HCT116 (cell line): ENCODE measurements at regions not wholly inside any gene's neighbourhood (a gene's known extent, or its start where the extent isn't known, plus 50 kb on each side); places are given as distances from the start of the nearest gene placed in this dataset.

ENCODE experiments used
- ATAC-seq: fragments of 200-7000 bp; cut with Tn5 transposase; 2 replicates; pipeline ENCODE4 v1.9.1; 2020; ENCODE audit warnings: mild to moderate bottlenecking, moderate library complexity
- BruUV-seq: library from RNA; stranded (reverse); fragments of 400-500 nt; replicated peaks from 2 replicates; lab custom pipeline; 2021; lab: Mats Ljungman, UMichigan
- CTCF ChIA-PET: fragments of 300-600 bp; sonication (Branson Sonifier 250); formaldehyde crosslinking; loops from one replicate; lab custom pipeline; 2021; ENCODE audit warnings: antibody characterized with exemption; lab: Charles Lee
- POLR2A ChIA-PET: fragments of 300-600, 350-600 bp; sonication (Branson Sonifier 250); formaldehyde crosslinking; loops from one replicate; lab custom pipeline; 2021; ENCODE audit warnings: antibody characterized with exemption; lab: Charles Lee
- RAD21 ChIA-PET, 2 experiments: fragments of 300-600 bp; sonication (Branson Sonifier 250); formaldehyde crosslinking; loops; one replicate each; lab custom pipeline; 2023; ENCODE audit warnings: low total read pairs in 2 of 2; ENCODE audit not compliant: uncharacterized antibody in 2 of 2, unreplicated experiment in 2 of 2, low non-redundant PET in 1 of 2; lab: Charles Lee
- DNase-seq: peaks from one replicate; pipeline ENCODE4 v3.0.0-alpha.2; 2010; ENCODE audit warnings: low read depth, low spot score
- H2AFZ ChIP-seq: fragments of 200-600 bp; shearing (Covaris generic), sonication (generic); 2 replicates; pipeline ENCODE4 v1.6.1; 2017; ENCODE audit warnings: low read depth, mixed run types, mixed read lengths, antibody characterized with exemption, low read length; ENCODE audit not compliant: poor library complexity, severe bottlenecking
- H3K27ac ChIP-seq: 2 replicates; pipeline ENCODE4 v1.5.1; 2012; ENCODE audit warnings: low read depth, low read length
- H3K27me3 ChIP-seq: fragments of 200-600 bp; sonication (generic); 2 replicates; pipeline ENCODE4 v1.6.1; 2016; ENCODE audit warnings: mixed run types, low read length, mixed read lengths; ENCODE audit not compliant: insufficient read depth
- H3K36me3 ChIP-seq, 2 experiments: fragments of 200-500 bp in 1 of 2; fragments of 200-600 bp in 1 of 2; sonication (Bioruptor generic) in 1 of 2; sonication (generic) in 1 of 2; 2 replicates each; pipeline versions ENCODE4 v1.5.1 to v1.6.1; 2014 to 2016; ENCODE audit warnings: low read length in 2 of 2, inconsistent platforms in 1 of 2, mixed read lengths in 1 of 2, mixed run types in 1 of 2; ENCODE audit not compliant: insufficient read depth in 2 of 2, control insufficient read depth in 1 of 2
- H3K4me1 ChIP-seq, 2 experiments: fragments of 200-600 bp in 1 of 2; sonication (generic) in 1 of 2; 2 replicates each; pipeline versions ENCODE4 v1.5.1 to v1.6.1; 2012 to 2017; ENCODE audit warnings: low read length in 2 of 2, inconsistent platforms in 1 of 2, mild to moderate bottlenecking in 1 of 2, mixed read lengths in 1 of 2, mixed run types in 1 of 2, moderate library complexity in 1 of 2; ENCODE audit not compliant: insufficient read depth in 2 of 2, control insufficient read depth in 1 of 2
- H3K4me2 ChIP-seq: fragments of 200-600 bp; sonication (generic); 2 replicates; pipeline ENCODE4 v1.6.1; 2017; ENCODE audit warnings: mixed run types, low read length, mixed read lengths
- H3K4me3 ChIP-seq, 2 experiments: fragments of 200-600 bp in 1 of 2; sonication (generic) in 1 of 2; replicated peaks in 1 of 2; 2 replicates each; pipeline ENCODE4 v1.5.1; 2011 to 2016; ENCODE audit warnings: low read length in 2 of 2, control low read depth in 1 of 2, low read depth in 1 of 2, mild to moderate bottlenecking in 1 of 2, mixed read lengths in 1 of 2, mixed run types in 1 of 2
- H3K79me2 ChIP-seq: fragments of 200-600 bp; sonication (generic); 2 replicates; pipeline ENCODE4 v1.6.1; 2017; ENCODE audit warnings: mild to moderate bottlenecking, mixed run types, low read length, moderate library complexity, mixed read lengths; ENCODE audit not compliant: insufficient read depth
- H3K9ac ChIP-seq: fragments of 200-600 bp; sonication (generic); 2 replicates; pipeline ENCODE4 v1.6.1; 2016; ENCODE audit warnings: low read length, mixed read lengths
- H3K9me2 ChIP-seq: fragments of 200-600 bp; sonication (generic), shearing (Covaris generic); 2 replicates; pipeline ENCODE4 v1.6.1; 2017; ENCODE audit warnings: mixed run types, mild to moderate bottlenecking, moderate library complexity; ENCODE audit not compliant: insufficient read depth
- H3K9me3 ChIP-seq, 2 experiments: fragments of 200-500 bp in 1 of 2; fragments of 200-600 bp in 1 of 2; sonication (Bioruptor generic) in 1 of 2; sonication (generic) in 1 of 2; 2 replicates each; pipeline ENCODE4 v1.6.1; 2014 to 2017; ENCODE audit warnings: low read length in 2 of 2, mixed read lengths in 2 of 2, inconsistent platforms in 1 of 2, low read depth in 1 of 2, mild to moderate bottlenecking in 1 of 2, mixed run types in 1 of 2, moderate library complexity in 1 of 2; ENCODE audit not compliant: control insufficient read depth in 1 of 2, insufficient read depth in 1 of 2
- H4K20me1 ChIP-seq: fragments of 200-600 bp; sonication (generic), shearing (Covaris generic); 2 replicates; pipeline ENCODE4 v1.6.1; 2017; ENCODE audit warnings: mixed run types, mild to moderate bottlenecking, moderate library complexity; ENCODE audit not compliant: insufficient read depth
- ATF3 ChIP-seq: IDR thresholded peaks from 2 replicates; pipeline ENCODE4 v1.6.1; 2012
- CEBPB ChIP-seq: IDR thresholded peaks from 2 replicates; pipeline ENCODE4 v1.6.1; 2012; ENCODE audit warnings: low read depth
- EGR1 ChIP-seq: IDR thresholded peaks from 2 replicates; pipeline ENCODE4 v1.6.1; 2012; ENCODE audit warnings: low read depth
- ELF1 ChIP-seq: IDR thresholded peaks from 2 replicates; pipeline ENCODE4 v1.6.1; 2012; ENCODE audit warnings: low read depth, borderline replicate concordance
- EZH2phosphoT487 ChIP-seq: fragments of 200-600 bp; IDR thresholded peaks from 2 replicates; pipeline ENCODE4 v1.6.1; 2018; ENCODE audit warnings: antibody characterized with exemption, borderline replicate concordance
- JUND ChIP-seq: IDR thresholded peaks from 2 replicates; pipeline ENCODE4 v1.6.1; 2012
- POLR2A ChIP-seq: IDR thresholded peaks from 2 replicates; pipeline ENCODE4 v1.7.0; 2011; ENCODE audit warnings: borderline replicate concordance; ENCODE audit not compliant: insufficient read depth, insufficient read length; ENCODE audit errors: extremely low read depth
- RAD21 ChIP-seq: IDR thresholded peaks from 2 replicates; pipeline ENCODE4 v1.6.1; 2012; ENCODE audit warnings: low read depth, mild to moderate bottlenecking
- REST ChIP-seq: IDR thresholded peaks from 2 replicates; pipeline ENCODE4 v1.6.1; 2012; ENCODE audit warnings: low read depth
- SP1 ChIP-seq: IDR thresholded peaks from 2 replicates; pipeline ENCODE4 v1.6.1; 2012; ENCODE audit warnings: low read depth
- SRF ChIP-seq: IDR thresholded peaks from 2 replicates; pipeline ENCODE4 v1.6.1; 2012; ENCODE audit warnings: low read depth
- ZNF274 ChIP-seq: fragments of 200-500 bp; sonication (Bioruptor generic); IDR thresholded peaks from 2 replicates; pipeline ENCODE4 v1.6.1; 2014; ENCODE audit warnings: mild to moderate bottlenecking, low read depth, low read length, inconsistent platforms
- intact Hi-C: fragments of 100-400 bp; cut with micrococcal nuclease; formaldehyde crosslinking; loops from 2 replicates; pipeline ENCODE4 v1.10.0; 2022
- TF ChIP-seq, protein P1 (sequence below): IDR thresholded peaks from 2 replicates; pipeline ENCODE4 v1.6.1; 2012

DNA sequence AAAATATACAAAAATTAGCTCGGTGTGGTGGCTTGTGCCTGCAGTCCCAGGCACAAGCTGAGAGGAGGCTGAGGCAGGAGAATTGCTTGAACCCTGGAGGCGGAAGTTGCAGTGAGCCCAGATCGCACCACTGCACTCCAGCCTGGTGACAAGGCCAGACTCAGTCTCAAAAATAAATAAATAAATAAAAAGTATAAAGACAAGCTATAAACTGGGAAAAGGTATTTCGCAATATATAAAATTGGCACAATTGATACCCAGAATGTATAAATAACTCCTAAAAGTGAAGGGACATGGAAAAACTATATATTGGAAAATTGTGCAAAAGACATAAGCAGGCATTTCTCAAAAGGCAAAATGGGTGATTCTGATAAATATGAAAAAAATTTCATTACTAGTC lies 657.9 kb upstream of the SLC8A1 start:
- no peak overlapping the region for H3K27ac ChIP-seq
- BruUV-seq: no TSS peak
- POLR2A ChIA-PET: no interaction called here
- DNase-seq: no peak
- H2AFZ ChIP-seq: no peak overlapping the region
- H3K36me3 ChIP-seq: no peaks in the 10 kb centered on the region
- no peaks in the 10 kb centered on the region for H3K4me1 ChIP-seq
- no peaks in the 10 kb centered on the region for H4K20me1 ChIP-seq
- intact Hi-C loops: no loop called here
- no peak overlapping the region for H3K4me2 ChIP-seq
- no peaks in the 10 kb centered on the region for H3K9me2 ChIP-seq
- no peaks in the 10 kb centered on the region for H3K27me3 ChIP-seq
- CTCF ChIA-PET: no interaction called here
- H3K9me3 ChIP-seq: no peaks in the 10 kb centered on the region
- no peak for TF ChIP-seq SRF
- TF ChIP-seq POLR2A: no peak
- TF ChIP-seq ZNF274: no peak
- TF ChIP-seq CEBPB: no peak
- TF ChIP-seq EGR1: no peak
- no peak for TF ChIP-seq ELF1
- TF ChIP-seq REST: no peak
- TF ChIP-seq, protein P1, sequence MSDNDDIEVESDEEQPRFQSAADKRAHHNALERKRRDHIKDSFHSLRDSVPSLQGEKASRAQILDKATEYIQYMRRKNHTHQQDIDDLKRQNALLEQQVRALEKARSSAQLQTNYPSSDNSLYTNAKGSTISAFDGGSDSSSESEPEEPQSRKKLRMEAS: no peak
- TF ChIP-seq EZH2phosphoT487: no peak
- TF ChIP-seq SP1: no peak
- TF ChIP-seq ATF3: no peak
- no peak for TF ChIP-seq JUND
- TF ChIP-seq RAD21: no peak
- RAD21 ChIA-PET: no interaction called here
- no peak overlapping the region for H3K9ac ChIP-seq
- H3K79me2 ChIP-seq: no peaks in the 10 kb centered on the region
- no peak overlapping the region for H3K4me3 ChIP-seq
- no peak for ATAC-seq
